GM23248 (cell line): ENCODE measurements at regions not wholly inside any gene's neighbourhood (a gene's known extent, or its start where the extent isn't known, plus 50 kb on each side); places are given as distances from the start of the nearest gene placed in this dataset.
A peak's percentile ranks its signal among the peaks of the same experiment; 100 is the strongest.

Experiments
- DNase-seq: peaks from one replicate; pipeline ENCODE4 v3.0.0-alpha.2; 2015
- H2AFZ ChIP-seq: fragments of 200-600 bp; sonication (generic); 2 replicates; pipeline ENCODE4 v1.6.1; 2016; ENCODE audit warnings: antibody characterized with exemption
- H3F3A ChIP-seq: fragments of 200-600 bp; sonication (generic); 2 replicates; pipeline ENCODE4 v1.6.1; 2016; ENCODE audit warnings: mild to moderate bottlenecking, antibody characterized with exemption, mixed run types; ENCODE audit not compliant: insufficient read depth
- H3K27ac ChIP-seq: fragments of 200-600 bp; sonication (generic); 2 replicates; pipeline ENCODE4 v1.5.1; 2016; ENCODE audit warnings: mild to moderate bottlenecking
- H3K27me3 ChIP-seq: fragments of 200-600 bp; sonication (generic); replicated peaks from 2 replicates; pipeline ENCODE4 v1.6.1; 2016; ENCODE audit warnings: mild to moderate bottlenecking; ENCODE audit not compliant: insufficient read depth
- H3K36me3 ChIP-seq: fragments of 200-600 bp; sonication (generic); 2 replicates; pipeline ENCODE4 v1.6.1; 2016; ENCODE audit warnings: low read depth, mild to moderate bottlenecking
- H3K4me1 ChIP-seq: fragments of 200-600 bp; sonication (generic); 2 replicates; pipeline ENCODE4 v1.6.1; 2016; ENCODE audit warnings: mild to moderate bottlenecking; ENCODE audit not compliant: insufficient read depth
- H3K4me2 ChIP-seq: fragments of 200-600 bp; sonication (generic); one replicate; pipeline ENCODE4 v1.6.1; 2016; ENCODE audit warnings: mild to moderate bottlenecking; ENCODE audit not compliant: unreplicated experiment
- H3K4me3 ChIP-seq: fragments of 200-600 bp; sonication (generic); 2 replicates; pipeline ENCODE4 v1.5.1; 2016; ENCODE audit warnings: mild to moderate bottlenecking
- H3K79me2 ChIP-seq: fragments of 200-600 bp; sonication (generic); 2 replicates; pipeline ENCODE4 v1.6.1; 2016; ENCODE audit warnings: mild to moderate bottlenecking; ENCODE audit not compliant: insufficient read depth
- H3K9ac ChIP-seq: fragments of 200-600 bp; sonication (generic); 2 replicates; pipeline ENCODE4 v1.6.1; 2016; ENCODE audit warnings: mild to moderate bottlenecking
- H3K9me2 ChIP-seq: fragments of 200-600 bp; sonication (generic); 2 replicates; pipeline ENCODE4 v1.6.1; 2016; ENCODE audit warnings: mixed run types, mild to moderate bottlenecking, moderate library complexity; ENCODE audit not compliant: insufficient read depth
- H3K9me3 ChIP-seq: fragments of 200-600 bp; sonication (generic); one replicate; pipeline ENCODE4 v1.6.1; 2017; ENCODE audit warnings: low read depth
- H4K20me1 ChIP-seq: fragments of 200-600 bp; sonication (generic); 2 replicates; pipeline ENCODE4 v1.6.0; 2016; ENCODE audit not compliant: insufficient read depth
- EZH2 ChIP-seq: fragments of 200-600 bp; sonication (generic); IDR thresholded peaks from 2 replicates; pipeline ENCODE4 v1.6.1; 2018; ENCODE audit warnings: antibody characterized with exemption, mild to moderate bottlenecking; ENCODE audit not compliant: insufficient read depth, poor library complexity, severe bottlenecking
- EZH2phosphoT487 ChIP-seq: fragments of 200-600 bp; sonication (generic); IDR thresholded peaks from 2 replicates; pipeline ENCODE4 v1.6.1; 2018; ENCODE audit warnings: antibody characterized with exemption, moderate library complexity, mild to moderate bottlenecking, low read depth; ENCODE audit not compliant: insufficient read depth
- WGBS, 2 experiments: methylation state at CpG; one replicate each; pipeline ENCODE4 v1.1.6; 2015 to 2017; ENCODE audit warnings: low lambda C conversion rate in 2 of 2, low coverage in 1 of 2; ENCODE audit errors: missing lambda C conversion rate in 2 of 2; 5-methylcytosine and 5-hydroxymethylcytosine counted together
- in situ Hi-C: fragments of 300-500 bp; cut with MboI; formaldehyde crosslinking; loops from 2 replicates; pipeline ENCODE4 v1.15.0; 2020

GRCh38 chr2:237025090-237025865, 60.4 kb upstream of the COPS8 start:
- Histone ChIP-seq H3K27ac (peak overlapping the region; percentile 37), H3K4me2 (peak overlapping the region; percentile 4), H3K4me1 (peaks cover 10% of the 10 kb centered on the region), H3K9ac (no peak overlapping the region), H3K9me3 (no peaks in the 10 kb centered on the region), H3K9me2 (no peaks in the 10 kb centered on the region), H4K20me1 (no peaks in the 10 kb centered on the region), H3K4me3 (no peak overlapping the region), H3K27me3 (no peaks in the 10 kb centered on the region), H3K79me2 (no peaks in the 10 kb centered on the region), H2AFZ (no peak overlapping the region), H3K36me3 (no peaks in the 10 kb centered on the region), H3F3A (no peaks in the 10 kb centered on the region)
- peak; percentile 94 for DNase-seq
- in situ Hi-C loops = loop anchor here (25.0 kb wide), 1 partner anchor 513 kb away; a partner anchor contains a TSS
- WGBS, 2 experiments = 38 to 40% methylated on average over 10 of the region's 10 CpGs
- TF ChIP-seq EZH2phosphoT487 (no peak), EZH2 (no peak)

DNA sequence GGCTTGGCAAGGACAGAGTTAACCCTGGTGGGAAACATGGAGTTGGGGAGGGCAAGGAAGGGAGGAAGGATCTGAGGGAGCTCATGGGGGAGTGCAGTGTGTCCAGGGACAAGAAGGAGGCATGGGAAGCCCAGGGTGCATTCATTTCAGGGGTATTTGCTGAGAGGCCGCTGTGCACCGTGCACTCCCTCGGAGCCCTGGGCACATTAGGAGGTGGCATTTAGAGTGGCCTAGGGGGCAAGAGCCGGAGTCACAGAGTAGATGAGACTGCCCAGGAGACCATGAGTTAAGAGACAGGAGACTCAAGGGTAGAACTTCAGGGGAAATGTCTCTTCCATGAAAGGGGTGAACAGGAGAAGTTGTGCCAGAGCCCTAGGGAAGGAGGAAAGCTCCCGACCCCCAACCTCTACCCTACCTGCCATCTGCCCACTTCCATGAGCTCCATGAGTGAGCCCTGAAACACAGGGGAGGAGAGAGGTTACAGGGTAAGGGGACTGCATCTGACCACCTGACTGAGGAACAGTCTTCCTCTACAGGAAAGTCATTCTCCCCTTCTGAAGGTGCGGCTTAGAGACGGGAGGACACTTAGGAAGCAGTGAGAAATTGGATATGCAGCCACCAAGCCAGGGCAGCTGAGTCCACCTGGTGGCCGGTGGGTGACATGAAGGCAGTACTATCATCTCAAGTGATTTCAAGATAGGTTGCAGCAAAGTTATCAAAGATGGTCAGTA, 58.5 kb upstream of the COPS8 start:
- DNase-seq = peak; percentile 85
- Histone ChIP-seq H4K20me1 (no peaks in the 10 kb centered on the region), H3F3A (no peaks in the 10 kb centered on the region), H2AFZ (no peak overlapping the region), H3K4me2 (no peak overlapping the region), H3K27ac (no peak overlapping the region), H3K9me2 (no peaks in the 10 kb centered on the region), H3K36me3 (no peaks in the 10 kb centered on the region), H3K79me2 (no peaks in the 10 kb centered on the region), H3K27me3 (no peaks in the 10 kb centered on the region), H3K9me3 (no peaks in the 10 kb centered on the region), H3K9ac (no peak overlapping the region), H3K4me1 (peaks cover 10% of the 10 kb centered on the region), H3K4me3 (no peak overlapping the region)
- in situ Hi-C loops = loop anchor here (25.0 kb wide), 1 partner anchor 515 kb away; a partner anchor contains a TSS
- WGBS, 2 experiments = 62 to 64% methylated on average over 8 of the region's 8 CpGs
- no peak for TF ChIP-seq EZH2phosphoT487
- TF ChIP-seq EZH2 = no peak

GRCh38 chr2:237027712-237028029, 58.0 kb upstream of the COPS8 start:
- 50% methylated on average over 5 of the region's 5 CpGs for WGBS, 2 experiments
- no peak for DNase-seq
- no peak overlapping the region for H2AFZ ChIP-seq

DNA sequence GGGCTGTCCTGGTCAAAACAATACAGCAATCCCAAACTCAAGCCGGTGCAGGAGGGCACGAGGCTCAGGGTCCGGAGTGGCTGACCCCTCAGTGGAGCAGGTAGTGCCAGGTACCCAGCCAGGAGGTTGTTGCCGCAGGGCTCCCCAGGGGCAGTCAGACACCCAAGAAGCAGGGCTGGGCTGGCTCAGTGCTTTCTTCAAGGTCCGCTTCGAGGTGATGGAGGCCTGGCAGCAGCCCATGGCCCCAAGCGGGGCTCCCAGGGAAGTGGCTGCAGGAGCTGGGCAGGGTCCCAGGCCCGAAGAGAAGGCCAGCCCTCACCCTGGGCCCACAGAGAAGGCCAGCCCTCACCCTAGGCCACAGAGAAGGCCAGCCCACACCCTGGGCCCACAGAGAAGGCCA, 55.3 kb upstream of the COPS8 start:
- Histone ChIP-seq H3K9ac (no peak overlapping the region), H3K79me2 (no peaks in the 10 kb centered on the region), H3K9me3 (no peaks in the 10 kb centered on the region), H3K4me1 (peaks cover 7% of the 10 kb centered on the region), H2AFZ (no peak overlapping the region), H3F3A (no peaks in the 10 kb centered on the region), H3K27me3 (no peaks in the 10 kb centered on the region), H3K9me2 (no peaks in the 10 kb centered on the region), H4K20me1 (no peaks in the 10 kb centered on the region), H3K27ac (no peak overlapping the region), H3K4me2 (no peak overlapping the region), H3K4me3 (no peak overlapping the region), H3K36me3 (no peaks in the 10 kb centered on the region)
- in situ Hi-C loops = loop anchor here (25.0 kb wide), 1 partner anchor 518 kb away; a partner anchor contains a TSS
- DNase-seq = no peak
- TF ChIP-seq EZH2phosphoT487 = no peak
- WGBS, 2 experiments = 78 to 82% methylated on average over 8 of the region's 8 CpGs

More at GRCh38 chr2:237027712-237028029, 58.0 kb upstream of the COPS8 start:
- no peaks in the 10 kb centered on the region for H3K27me3 ChIP-seq
- peaks cover 10% of the 10 kb centered on the region for H3K4me1 ChIP-seq
- in situ Hi-C loops = loop anchor here (25.0 kb wide), 1 partner anchor 515 kb away; a partner anchor contains a TSS
- no peak overlapping the region for H3K4me2 ChIP-seq
- TF ChIP-seq EZH2phosphoT487 = no peak
- no peak for TF ChIP-seq EZH2
- H4K20me1 ChIP-seq = no peaks in the 10 kb centered on the region
- H3F3A ChIP-seq = no peaks in the 10 kb centered on the region
- no peaks in the 10 kb centered on the region for H3K9me2 ChIP-seq
- no peaks in the 10 kb centered on the region for H3K9me3 ChIP-seq
- no peak overlapping the region for H3K9ac ChIP-seq
- H3K4me3 ChIP-seq = no peak overlapping the region
- no peaks in the 10 kb centered on the region for H3K36me3 ChIP-seq
- H3K79me2 ChIP-seq = no peaks in the 10 kb centered on the region
- no peak overlapping the region for H3K27ac ChIP-seq
